Panc1 (cell line): ENCODE measurements at regions not wholly inside any gene's neighbourhood (a gene's known extent, or its start where the extent isn't known, plus 50 kb on each side); places are given as distances from the start of the nearest gene placed in this dataset.

ENCODE experiments used
- CTCF ChIP-seq: fragments of 450-650 bp; IDR thresholded peaks from 2 replicates; pipeline ENCODE4 v1.5.1; 2017; ENCODE audit warnings: mild to moderate bottlenecking
- POLR2AphosphoS5 ChIP-seq: IDR thresholded peaks from 2 replicates; pipeline ENCODE4 v1.6.1; 2012; ENCODE audit warnings: mild to moderate bottlenecking, low read depth, low read length, moderate library complexity
- REST ChIP-seq, 2 experiments: IDR thresholded peaks; 2 replicates each; pipeline ENCODE4 v1.6.1; 2011 to 2012; ENCODE audit warnings: low read depth in 2 of 2, control low read depth in 1 of 2, low read length in 1 of 2, mild to moderate bottlenecking in 1 of 2, moderate library complexity in 1 of 2; ENCODE audit not compliant: insufficient read depth in 1 of 2
- SIN3A ChIP-seq: IDR thresholded peaks from 2 replicates; pipeline ENCODE4 v1.6.1; 2012; ENCODE audit warnings: low read depth, mild to moderate bottlenecking, low read length, moderate library complexity, borderline replicate concordance; ENCODE audit not compliant: insufficient read depth

- TF ChIP-seq POLR2AphosphoS5: no peak
- TF ChIP-seq CTCF: no peak
- no peak for TF ChIP-seq REST (IDR thresholded peaks at IDR 0.05; ENCODE audit: insufficient read depth in 1 of 2, low read depth in 2 of 2, low read length in 1 of 2)
- no peak for TF ChIP-seq SIN3A
These were observed 229.9 kb downstream of the SNAPC1 start for GRCh38 chr14:61992139-61992538.
